Stimulated activated CD8-positive, alpha-beta memory T cell treated with anti-CD3 and anti-CD28 coated beads, Interleukin-7, amount 100 ng/mL, for 4 hours (primary cell): ENCODE measurements at regions not wholly inside any gene's neighbourhood (a gene's known extent, or its start where the extent isn't known, plus 50 kb on each side); places are given as distances from the start of the nearest gene placed in this dataset.

Experiments used
- DNase-seq, 2 donors: peaks; one replicate each; pipeline ENCODE4 v3.0.0-alpha.2; 2020; ENCODE audit warnings: low read depth in 2 of 2

DNA sequence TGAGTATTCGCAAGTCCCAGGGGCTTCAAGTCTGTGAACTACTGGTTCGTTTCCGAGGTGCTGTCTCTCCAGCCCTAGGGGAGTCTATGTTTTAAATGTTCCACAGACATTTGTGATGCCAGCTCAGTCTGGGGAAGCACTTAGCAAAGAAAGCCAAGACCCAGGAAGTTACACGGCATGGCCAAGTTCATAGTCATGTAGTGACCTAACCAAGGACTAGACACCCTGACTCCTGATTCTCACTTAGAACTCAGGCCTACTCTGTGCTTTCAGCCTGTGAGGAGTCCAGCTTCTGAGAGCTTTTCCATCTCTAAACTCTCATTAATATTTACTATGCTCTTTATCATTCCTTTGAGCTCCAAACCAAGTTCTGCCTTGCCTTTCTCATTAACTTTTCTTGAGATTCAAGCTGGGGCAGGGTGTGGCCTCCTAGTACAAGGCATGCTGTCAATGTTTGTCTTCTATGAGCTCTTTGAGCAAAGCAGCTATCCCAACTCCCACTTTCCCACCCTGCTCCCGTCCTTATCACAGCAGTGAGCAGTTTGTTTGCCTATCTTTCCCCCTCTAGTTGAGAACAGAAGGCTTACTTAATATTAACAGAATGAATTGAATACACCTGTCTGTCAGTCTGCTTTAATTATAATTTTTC lies 105.4 kb upstream of the FAM9C start:
- no peak for DNase-seq

DNA sequence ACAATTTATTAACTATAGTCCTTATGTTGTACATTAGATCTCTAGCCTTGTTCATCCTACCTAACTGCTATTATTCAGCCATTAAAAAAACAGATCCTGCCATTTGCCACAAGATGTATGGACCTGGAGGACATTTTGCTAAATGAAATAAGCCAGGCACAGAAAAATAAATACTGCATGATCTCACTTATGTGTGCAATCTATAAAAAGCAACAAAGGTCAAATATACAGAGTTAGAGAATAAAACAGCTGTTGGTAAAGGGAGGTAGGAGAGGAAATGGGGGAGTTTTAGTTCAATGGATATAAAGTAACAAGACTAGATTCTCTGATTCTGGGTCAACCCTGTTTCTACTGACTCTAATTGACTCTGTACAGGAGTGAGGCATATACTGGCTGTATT lies 103.3 kb upstream of the FAM9C start:
- DNase-seq = no peak

DNA sequence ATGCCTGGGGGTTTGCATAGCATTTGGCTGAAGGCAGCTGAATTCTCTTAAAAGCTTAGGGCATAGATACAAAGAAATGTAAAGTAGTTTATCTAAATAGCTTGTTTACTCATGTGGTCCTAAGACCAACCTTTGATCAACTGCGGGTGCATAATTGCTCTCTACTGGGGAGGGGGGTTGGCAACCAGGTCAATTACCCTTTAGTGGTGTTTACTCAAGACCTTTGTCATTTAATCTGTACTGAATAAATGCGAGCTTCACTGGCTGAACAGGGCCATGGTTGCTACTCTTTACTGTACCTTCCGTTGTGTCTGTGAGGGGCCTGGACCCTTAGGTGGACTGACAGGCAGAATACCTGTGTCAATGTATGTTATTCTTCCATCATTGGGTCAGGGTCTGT lies 102.7 kb upstream of the FAM9C start:
- DNase-seq = no peak

DNA sequence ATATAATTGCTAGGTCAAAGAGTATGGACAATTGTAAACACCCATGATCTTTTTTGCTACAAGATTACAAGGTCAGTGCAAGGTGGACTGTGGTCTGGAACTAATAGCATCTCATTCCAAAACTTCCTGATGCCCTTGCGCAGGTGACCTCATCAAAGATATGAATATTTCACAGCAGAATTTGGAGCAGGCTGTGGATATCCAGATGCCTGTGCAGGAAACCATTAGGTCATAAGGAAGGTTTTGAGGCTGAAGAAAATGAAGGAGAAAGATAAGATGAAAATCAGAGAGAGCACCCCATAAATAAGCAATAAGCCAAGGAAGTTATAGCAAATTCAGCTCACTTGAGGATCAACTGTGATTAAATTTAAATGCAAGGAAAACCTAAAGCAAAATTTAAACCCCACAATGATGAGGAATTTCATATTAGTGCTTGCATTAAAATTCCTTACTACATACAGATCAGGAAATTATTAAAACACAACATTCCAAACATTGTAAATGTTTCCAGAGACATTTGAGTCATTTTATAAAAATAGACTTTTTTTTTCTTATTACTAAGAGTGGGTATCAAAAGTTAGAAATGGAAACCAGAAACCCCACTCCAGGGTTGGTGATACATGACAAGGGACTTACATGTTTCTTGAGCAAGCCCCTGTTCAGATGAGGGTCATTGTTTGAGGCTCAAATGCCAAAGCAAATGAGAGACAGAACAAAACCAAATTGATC lies 100.7 kb upstream of the FAM9C start:
- no peak for DNase-seq

DNA sequence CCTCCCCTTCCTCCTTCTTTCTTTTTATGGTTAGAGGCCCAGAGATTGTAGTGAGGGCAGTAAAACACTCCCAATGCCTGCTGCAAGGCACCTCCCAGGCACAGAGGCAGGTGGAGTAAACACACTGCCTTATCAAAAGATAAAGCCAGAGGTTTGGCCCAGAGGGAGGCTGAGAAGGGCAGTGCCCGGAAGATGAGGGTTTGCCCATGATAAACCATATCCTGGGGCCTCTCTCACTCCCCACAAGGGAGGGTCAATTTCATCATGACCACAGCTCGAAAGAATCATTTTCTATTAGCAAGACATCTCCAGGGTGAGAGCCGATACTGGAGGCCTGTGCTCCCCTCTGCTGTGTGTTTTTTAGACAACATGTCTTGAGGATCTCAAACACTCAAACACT lies 98.5 kb upstream of the FAM9C start:
- DNase-seq = no peak

DNA sequence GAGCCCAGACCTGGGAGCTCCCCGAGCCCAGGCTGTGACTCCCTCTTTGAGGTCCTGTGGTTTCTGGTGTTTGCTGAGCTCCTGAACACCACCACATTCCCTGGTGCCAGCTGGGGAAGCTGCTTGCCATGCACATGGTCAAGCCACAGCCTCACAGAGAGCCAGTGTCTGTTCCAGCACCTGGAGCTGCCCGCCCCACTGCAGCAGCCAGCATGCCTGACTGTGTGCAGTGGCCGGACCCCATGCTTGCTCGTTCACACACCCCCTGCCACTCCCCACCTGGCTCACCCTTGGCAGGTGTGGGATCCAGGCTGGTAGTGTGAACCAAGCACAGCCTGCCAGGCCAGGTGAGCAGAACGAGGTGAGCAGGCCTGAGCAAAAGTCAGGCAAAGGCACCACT lies 95.6 kb upstream of the FAM9C start:
- no peak for DNase-seq

DNA sequence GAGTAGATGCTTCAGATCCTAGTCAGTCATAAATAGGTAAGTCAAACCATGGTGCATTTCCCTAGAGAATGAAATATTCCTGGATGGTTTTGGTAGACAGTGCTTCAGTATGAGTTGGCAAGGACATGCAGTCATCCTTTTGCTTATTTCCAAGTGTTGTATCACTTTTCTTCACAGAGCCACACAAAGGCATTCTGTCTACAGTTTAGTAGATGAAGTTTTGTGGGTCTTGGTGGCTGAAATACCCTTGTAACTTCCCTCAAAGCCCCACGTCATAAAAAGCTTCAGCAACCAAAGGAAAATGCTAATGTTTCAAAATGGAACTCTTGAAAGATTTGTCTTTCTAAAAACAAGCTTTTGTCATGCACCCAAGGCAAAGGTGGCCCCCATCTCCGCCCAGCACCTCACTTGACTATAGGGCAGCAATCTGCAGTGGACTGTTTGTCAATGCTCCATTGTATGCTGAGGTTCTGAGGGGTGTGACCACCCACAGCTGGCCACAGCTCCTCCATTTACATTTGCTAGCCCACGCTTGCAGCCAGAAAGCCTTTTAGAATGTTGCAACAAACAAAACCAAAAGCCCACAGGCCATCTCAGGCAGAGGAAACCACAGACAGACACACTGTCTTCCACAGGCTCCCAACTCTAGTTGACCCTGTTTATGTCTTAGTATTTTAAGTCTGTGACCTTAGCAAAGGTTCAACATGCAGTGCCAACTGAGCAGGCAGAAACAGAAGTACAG lies 87.1 kb upstream of the FAM9C start:
- no peak for DNase-seq

DNA sequence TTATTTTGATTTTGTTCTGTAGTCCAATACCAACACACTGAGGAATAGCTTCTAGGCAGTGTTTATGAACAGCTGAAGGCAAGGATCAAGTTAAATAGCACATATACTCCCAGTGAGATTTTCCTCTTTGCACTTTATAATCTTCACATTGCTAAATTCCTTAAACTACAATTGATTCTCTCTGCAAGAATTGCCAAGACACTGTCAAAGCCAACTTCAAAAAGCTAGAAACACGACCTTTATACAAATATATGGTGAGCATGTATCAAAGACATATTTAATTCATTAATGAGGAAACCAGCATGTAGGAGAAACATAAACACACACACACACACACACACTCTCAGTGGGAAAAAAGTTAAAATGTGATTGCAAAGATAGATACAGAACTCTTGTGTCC lies 86.4 kb upstream of the FAM9C start:
- no peak for DNase-seq

DNA sequence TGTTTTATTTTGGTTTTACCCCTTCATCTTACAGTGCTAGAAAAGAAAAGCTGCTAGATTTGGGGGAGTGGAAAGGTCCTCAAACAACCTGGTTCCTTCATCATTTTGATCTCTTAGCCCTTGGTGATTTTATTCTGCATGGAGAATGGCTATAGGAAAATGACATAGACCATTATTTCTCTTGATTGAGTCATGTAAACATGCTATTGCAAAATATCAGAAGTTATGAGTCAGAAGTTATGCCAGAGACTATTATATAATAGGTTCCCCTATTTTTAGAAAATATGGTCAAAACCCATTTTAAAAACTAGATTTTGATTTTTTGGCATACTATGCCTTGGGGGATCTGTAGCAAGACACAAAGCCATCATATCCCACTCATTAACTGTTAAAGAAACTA lies 83.7 kb upstream of the FAM9C start:
- DNase-seq = no peak

DNA sequence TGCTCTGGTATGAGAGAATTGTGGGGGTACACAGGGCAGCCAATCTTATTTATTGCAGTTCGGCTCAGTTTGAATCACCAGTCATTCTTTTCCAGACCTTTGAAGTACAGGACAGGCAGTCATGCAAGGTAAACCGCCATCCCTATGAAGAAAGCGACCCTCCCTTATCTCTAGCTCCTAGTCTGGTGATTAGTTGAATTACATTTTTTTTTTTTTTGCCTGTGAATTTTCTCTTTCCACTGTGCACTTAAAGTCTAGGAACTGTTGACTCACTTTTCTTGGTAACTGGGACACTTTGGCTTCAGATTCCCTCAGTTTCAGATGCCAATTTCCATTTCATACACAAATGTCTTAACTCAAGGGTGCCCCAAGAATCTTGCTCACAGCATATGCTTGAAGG lies 82.4 kb upstream of the FAM9C start:
- no peak for DNase-seq

DNA sequence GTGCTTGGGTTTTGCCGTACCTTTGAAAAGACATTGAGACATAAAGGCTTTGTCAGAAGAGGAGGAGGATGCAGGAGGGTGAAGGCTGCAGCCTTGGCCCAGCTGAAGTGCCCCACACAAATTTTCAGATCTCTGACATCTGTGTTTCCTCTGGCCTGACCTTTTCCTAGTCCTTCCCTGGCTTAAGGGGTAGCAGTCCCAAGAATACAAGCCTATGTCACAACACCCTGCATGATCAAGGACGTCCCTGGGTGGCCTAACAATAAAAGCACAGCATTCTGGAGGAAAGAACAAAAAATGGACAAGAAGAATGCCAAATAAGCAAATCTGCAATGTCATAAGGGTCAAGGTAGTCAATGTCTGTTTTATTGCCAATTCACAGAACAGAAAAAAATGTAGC lies 80.8 kb upstream of the FAM9C start:
- DNase-seq = no peak

DNA sequence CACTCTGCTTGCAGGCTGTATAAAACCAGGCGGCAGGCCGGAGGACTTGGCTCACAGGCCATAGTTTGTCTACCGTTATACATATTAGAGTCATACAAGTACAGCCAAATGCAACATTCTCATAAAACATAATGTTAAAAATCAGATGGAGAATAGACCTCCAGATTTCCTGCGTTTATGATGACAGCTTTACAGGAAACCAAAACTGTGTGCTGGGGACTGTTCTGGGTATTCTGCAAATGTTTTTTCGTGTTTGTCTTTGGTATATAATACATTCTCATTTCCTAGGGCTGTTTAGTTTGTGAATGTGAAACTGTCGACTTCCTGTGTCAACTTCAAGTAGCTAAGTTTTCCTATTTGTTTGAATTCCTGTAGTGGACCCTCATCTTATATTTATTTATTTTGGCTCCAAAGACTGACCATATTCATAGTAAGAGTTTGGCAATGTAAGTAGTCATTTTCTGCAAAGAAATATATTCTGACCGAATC lies 79.5 kb upstream of the FAM9C start:
- no peak for DNase-seq

DNA sequence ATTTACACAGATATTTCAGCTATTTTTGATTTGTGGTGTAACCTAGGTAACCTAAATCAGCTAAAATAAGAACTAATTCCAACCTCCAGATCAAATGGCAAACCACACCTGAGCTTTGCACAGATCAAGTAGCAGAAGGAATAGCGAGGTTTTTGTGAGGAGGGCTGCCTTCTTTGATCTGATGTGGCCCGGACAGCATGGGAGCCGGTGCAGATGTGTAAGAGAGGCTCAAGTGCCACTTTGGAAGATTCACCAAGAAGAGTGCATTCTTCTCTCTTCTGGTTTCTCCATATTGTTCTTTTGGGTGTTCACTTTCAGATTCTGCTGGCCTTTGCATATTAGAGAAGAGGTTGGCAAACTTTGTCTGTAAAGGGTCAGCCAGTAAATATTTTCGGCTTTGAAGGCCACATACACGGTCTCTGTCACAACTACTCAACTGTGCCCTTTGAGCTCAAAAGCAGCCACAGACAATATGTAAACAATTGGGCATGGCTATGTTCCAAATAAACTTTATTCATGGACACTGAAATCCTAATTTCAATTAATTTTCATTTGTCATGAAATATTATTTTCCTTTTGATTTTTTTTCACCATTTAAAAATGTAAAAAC lies 78.9 kb upstream of the FAM9C start:
- no peak for DNase-seq

DNA sequence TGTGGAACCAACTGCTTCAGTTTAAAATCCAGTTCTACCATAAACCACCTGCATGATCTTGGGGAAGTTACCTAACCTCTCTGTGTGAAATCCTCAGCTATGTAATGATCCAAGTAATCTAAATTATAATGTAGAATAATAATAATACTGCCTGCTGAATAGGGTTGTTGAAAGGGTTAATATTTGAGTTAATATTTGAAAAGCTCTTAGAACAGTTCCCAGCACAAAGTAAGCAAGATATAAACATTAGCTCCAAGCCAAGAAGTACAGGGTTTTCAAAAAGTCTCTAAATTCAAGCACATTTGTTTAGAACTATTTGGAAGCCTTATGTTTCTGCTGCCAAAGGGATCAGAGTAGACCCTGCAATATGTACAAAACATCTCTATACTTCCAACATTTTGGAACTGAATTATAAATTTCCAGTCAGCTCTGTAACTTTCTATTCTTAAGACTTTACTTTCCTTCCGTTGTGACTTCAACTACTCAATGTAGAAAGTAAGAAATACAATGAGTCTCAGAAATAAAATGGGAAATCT lies 76.7 kb upstream of the FAM9C start:
- DNase-seq = no peak

DNA sequence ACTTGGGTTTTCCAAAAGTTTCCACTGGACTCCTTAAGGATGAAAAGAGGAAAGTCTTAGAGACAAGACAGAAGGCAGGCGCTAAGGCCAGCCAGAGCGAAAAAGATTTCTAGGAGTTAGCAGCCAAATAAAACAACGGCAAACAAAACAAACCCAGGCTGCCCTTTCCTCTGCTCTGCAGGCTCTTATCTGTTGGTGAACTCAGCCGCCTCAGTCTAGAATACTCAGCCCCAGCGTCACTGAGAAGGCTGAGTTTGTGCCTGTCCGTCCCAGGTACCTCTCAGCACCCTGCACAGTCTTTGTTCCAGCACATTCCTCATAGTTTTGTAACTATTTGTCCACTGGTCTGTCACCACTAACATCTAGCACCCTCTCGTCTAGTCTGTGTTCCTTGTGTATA lies 75.6 kb upstream of the FAM9C start:
- DNase-seq = no peak

DNA sequence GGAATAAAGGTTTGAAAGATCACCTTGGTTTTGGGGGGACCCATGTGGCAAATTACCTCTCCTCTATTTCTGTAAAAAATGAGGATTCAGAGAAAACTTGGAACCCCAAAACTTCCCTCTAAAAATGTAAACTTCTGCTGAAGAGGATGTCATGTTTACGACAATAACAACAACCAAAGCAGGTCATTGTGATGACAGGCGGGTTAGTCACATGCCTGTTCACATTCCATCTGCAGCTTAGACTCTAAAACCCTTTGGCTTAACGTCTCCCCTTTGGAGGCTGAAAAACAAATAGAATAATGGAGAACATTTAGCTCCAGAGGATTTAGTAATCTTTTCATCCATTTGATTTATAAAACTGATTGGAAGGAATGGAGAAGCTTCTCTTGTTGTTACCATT lies 75.0 kb upstream of the FAM9C start:
- DNase-seq = no peak

DNA sequence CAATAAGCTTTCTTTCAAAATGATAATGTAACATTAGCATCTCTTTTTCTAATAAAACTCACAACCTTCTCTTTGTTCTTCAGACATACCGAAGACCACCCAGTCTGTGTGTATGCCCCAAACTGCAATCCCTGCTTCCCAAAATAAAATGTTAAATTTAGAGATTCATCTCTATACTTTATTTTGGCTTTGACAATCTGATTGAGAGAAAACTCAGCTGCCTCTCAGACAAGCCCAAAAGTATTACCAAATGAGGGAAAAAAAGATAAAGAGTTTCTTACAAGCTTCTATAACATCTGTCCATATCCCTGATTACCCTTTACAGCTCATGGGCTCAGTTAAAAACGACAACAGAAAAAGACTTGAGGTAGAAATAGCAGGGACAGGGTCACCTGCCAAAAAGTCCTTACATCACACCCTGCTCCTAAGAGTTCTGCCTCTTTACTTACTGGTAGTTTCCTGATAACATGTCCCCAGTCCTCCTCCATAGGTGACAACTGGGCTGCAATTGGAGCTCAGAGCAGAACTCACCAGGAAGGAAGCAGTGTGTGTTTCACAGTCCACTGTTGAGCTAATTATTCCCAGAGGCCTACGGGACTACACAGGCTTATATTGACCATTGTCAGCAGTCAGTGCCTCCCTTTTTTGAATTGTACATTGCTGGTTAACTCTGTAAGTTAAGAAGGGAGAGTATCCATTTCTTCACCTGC lies 70.9 kb upstream of the FAM9C start:
- no peak for DNase-seq

DNA sequence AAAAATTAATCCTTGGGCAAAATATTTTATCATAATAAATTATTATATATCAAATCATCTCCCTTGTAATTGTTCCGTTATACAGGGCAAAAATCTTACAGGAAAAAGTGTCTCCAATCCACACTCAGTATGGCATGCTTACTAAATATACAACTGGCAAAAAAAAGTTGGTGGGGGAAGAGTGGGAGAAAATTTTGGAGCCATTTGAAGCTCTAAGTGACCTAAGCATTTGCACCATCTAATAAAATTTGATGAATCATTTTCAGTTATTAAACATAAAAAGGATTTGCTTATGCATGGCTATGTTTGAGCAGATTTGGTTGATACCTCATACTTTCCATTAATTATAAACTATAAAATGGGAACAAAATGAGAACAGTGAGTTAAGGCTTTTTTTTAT lies 68.1 kb upstream of the FAM9C start:
- DNase-seq = no peak

DNA sequence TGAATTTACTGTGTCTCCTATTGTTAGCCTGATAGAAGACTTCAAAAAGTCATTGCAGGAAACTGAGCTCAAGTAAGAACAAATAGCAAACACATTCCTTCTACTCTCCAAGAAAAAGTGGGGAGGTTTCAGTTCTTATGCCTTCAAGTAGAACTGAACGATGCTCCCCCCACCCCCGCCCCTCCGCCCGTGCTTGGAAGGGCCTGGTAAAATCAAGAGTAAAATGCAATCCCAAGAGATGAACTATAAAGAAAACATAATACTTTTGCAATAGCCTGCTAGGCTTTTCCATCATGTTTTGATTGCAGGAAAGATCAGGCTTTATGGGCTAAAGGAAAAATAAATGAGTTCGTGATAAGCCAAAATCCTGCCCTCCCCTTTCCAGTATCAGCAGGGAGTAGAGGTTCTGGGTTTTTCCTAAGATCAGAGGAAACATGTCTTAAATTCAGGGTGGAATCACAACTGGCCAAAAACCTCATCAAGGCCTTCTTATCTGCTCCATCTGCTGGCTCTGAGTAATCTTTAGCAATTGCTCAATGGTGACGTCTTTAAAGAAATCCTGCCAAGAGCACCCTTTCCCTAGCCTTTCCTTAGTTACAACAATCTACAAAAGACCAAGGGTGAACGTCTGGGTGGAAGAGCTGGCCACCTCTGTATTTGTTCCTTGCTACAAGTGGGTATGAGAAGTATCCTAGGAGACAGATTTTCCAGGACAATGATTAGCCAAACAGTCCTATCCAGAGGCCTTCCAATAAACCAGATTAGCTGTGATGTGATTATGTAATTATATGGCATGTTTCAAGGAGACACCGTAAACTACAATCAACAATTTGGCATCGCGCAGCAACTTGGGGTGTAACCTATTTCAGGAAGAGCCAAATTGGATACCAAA lies 66.3 kb upstream of the FAM9C start:
- no peak for DNase-seq

DNA sequence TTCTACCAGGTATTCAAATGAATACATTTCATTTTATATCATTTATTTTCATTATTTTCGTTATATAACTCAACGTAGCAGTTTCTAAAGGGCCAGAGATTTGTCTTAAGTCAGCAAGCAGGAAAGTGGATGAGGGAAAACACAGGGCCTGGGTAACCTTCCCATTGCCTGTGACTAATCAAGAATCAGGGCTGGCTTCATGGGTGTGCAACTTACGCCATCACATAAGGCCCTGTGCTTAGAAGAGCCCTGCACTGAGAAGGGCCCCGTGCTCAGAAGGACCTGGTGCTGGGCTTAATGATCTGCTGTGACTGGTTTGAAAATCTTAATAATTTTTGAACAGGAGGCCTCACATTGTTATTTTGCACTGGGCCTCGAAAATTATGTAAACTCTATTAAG lies 65.4 kb upstream of the FAM9C start:
- no peak for DNase-seq

DNA sequence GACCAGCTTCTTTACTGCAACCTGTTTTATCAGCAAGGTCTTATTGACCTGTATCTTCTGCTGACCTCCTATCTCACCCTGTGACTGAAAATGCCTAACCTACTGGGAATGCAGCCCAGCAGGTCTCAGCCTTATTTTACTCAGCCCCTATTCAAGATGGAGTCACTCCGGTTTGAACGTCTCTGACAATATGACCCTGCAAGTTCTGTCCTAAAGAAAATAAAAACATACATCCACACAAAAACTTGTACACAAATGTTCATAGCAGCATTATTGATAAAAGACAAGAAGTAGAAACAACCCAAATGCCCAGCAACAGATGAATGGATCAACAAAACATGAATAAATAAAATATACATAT lies 59.5 kb upstream of the FAM9C start:
- no peak for DNase-seq
